GM23338 (cell line): ENCODE measurements at regions not wholly inside any gene's neighbourhood (a gene's known extent, or its start where the extent isn't known, plus 50 kb on each side); places are given as distances from the start of the nearest gene placed in this dataset.

Experiments
- ATAC-seq: fragments of 200-7000 bp; cut with Tn5 transposase; 3 replicates; pipeline ENCODE4 v1.9.1; 2020
- DNase-seq: peaks from one replicate; pipeline ENCODE4 v3.0.0-alpha.2; 2015; ENCODE audit warnings: low spot score
- H2AFZ ChIP-seq: fragments of 200-600 bp; sonication (generic); 2 replicates; pipeline ENCODE4 v1.8.0; 2016; ENCODE audit warnings: antibody characterized with exemption, mild to moderate bottlenecking, moderate library complexity
- H3F3A ChIP-seq: fragments of 200-600 bp; sonication (generic); replicated peaks from 2 replicates; pipeline ENCODE4 v1.8.0; 2017; ENCODE audit warnings: antibody characterized with exemption, mixed run types, low read depth
- H3K27ac ChIP-seq: fragments of 200-600 bp; sonication (generic); 2 replicates; pipeline ENCODE4 v1.6.1; 2016; ENCODE audit warnings: low read depth
- H3K27me3 ChIP-seq: fragments of 200-600 bp; sonication (generic); 2 replicates; pipeline ENCODE4 v1.8.0; 2016; ENCODE audit warnings: mild to moderate bottlenecking, mixed run types, moderate library complexity; ENCODE audit not compliant: insufficient read depth
- H3K36me3 ChIP-seq: fragments of 200-600 bp; sonication (generic); 2 replicates; pipeline ENCODE4 v1.8.0; 2016; ENCODE audit warnings: mild to moderate bottlenecking; ENCODE audit not compliant: insufficient read depth
- H3K4me1 ChIP-seq: fragments of 200-600 bp; sonication (generic); 2 replicates; pipeline ENCODE4 v1.8.0; 2016; ENCODE audit warnings: mild to moderate bottlenecking, moderate library complexity; ENCODE audit not compliant: insufficient read depth
- H3K4me2 ChIP-seq: fragments of 200-600 bp; sonication (generic); 2 replicates; pipeline ENCODE4 v1.7.1; 2017; ENCODE audit warnings: mixed run types
- H3K4me3 ChIP-seq: fragments of 200-600 bp; sonication (generic); 2 replicates; pipeline ENCODE4 v1.6.1; 2016; ENCODE audit warnings: mixed run types
- H3K79me2 ChIP-seq: fragments of 200-600 bp; sonication (generic); replicated peaks from 2 replicates; pipeline ENCODE4 v1.8.0; 2017; ENCODE audit warnings: mild to moderate bottlenecking; ENCODE audit not compliant: insufficient read depth
- H3K9me2 ChIP-seq: fragments of 200-600 bp; sonication (generic); 2 replicates; pipeline ENCODE4 v1.8.0; 2017; ENCODE audit not compliant: insufficient read depth
- H4K20me1 ChIP-seq: fragments of 200-600 bp; sonication (generic); replicated peaks from 2 replicates; pipeline ENCODE4 v1.8.0; 2017; ENCODE audit warnings: mild to moderate bottlenecking; ENCODE audit not compliant: insufficient read depth
- H3K27ac Mint-ChIP-seq: 2 replicates; pipeline ENCODE4 v1.8.0; 2020; ENCODE audit warnings: inconsistent platforms, mild to moderate bottlenecking, moderate library complexity, mixed read lengths
- H3K27me3 Mint-ChIP-seq: 3 replicates; pipeline ENCODE4 v1.8.0; 2022; ENCODE audit warnings: low read depth, mild to moderate bottlenecking, moderate library complexity, mixed read lengths, inconsistent platforms; ENCODE audit not compliant: insufficient read depth, poor library complexity
- H3K36me3 Mint-ChIP-seq: 3 replicates; pipeline ENCODE4 v1.8.0; 2021; ENCODE audit warnings: low read depth, mild to moderate bottlenecking, inconsistent platforms, moderate library complexity, mixed read lengths
- H3K4me1 Mint-ChIP-seq: 3 replicates; pipeline ENCODE4 v1.8.0; 2020; ENCODE audit warnings: mild to moderate bottlenecking, inconsistent platforms, mixed read lengths
- H3K4me3 Mint-ChIP-seq: 3 replicates; pipeline ENCODE4 v1.8.0; 2021; ENCODE audit warnings: moderate library complexity, mild to moderate bottlenecking, inconsistent platforms, mixed read lengths
- H3K9me3 Mint-ChIP-seq: 3 replicates; pipeline ENCODE4 v1.8.0; 2020; ENCODE audit warnings: moderate library complexity, mild to moderate bottlenecking, inconsistent platforms, mixed read lengths
- CREB1 ChIP-seq: fragments of 250-450 bp; sonication (Bioruptor Pico); IDR thresholded peaks from 2 replicates; pipeline ENCODE4 v1.5.0; 2020; ENCODE audit warnings: low read depth, mild to moderate bottlenecking, moderate library complexity
- EZH2 ChIP-seq: fragments of 200-600 bp; sonication (generic); IDR thresholded peaks from one replicate; pipeline ENCODE4 v1.8.0; 2017; ENCODE audit warnings: antibody characterized with exemption, mild to moderate bottlenecking, low read depth; ENCODE audit not compliant: unreplicated experiment
- EZH2phosphoT487 ChIP-seq: fragments of 200-600 bp; sonication (generic); IDR thresholded peaks from one replicate; pipeline ENCODE4 v1.8.1; 2018; ENCODE audit warnings: antibody characterized with exemption; ENCODE audit not compliant: unreplicated experiment
- JUNB ChIP-seq: IDR thresholded peaks from one replicate; pipeline ENCODE4 v1.6.1; 2016; ENCODE audit warnings: antibody characterized with exemption; ENCODE audit not compliant: unreplicated experiment
- POLR2AphosphoS5 ChIP-seq: IDR thresholded peaks from 2 replicates; pipeline ENCODE4 v1.6.1; 2016; ENCODE audit warnings: antibody characterized with exemption, low read depth
- STAT1 ChIP-seq: IDR thresholded peaks from one replicate; pipeline ENCODE4 v1.6.1; 2016; ENCODE audit warnings: antibody characterized with exemption; ENCODE audit not compliant: unreplicated experiment
- ZNF331 ChIP-seq: fragments of 250-450 bp; sonication (Bioruptor Pico); IDR thresholded peaks from 2 replicates; pipeline ENCODE4 v1.5.0; 2020; ENCODE audit warnings: low read depth, mild to moderate bottlenecking, moderate library complexity
- TF ChIP-seq, protein P1 (sequence below), 2 experiments: fragments of 200-600 bp in 1 of 2; sonication (generic) in 1 of 2; conservative IDR thresholded peaks; 2 replicates each; pipeline versions ENCODE4 v1.5.1 to v1.6.1; 2016 to 2017; ENCODE audit warnings: antibody characterized with exemption in 2 of 2, low read depth in 2 of 2, mild to moderate bottlenecking in 2 of 2, moderate library complexity in 1 of 2
- TF ChIP-seq, protein P2 (sequence below): IDR thresholded peaks from one replicate; pipeline ENCODE4 v1.6.1; 2018; ENCODE audit warnings: antibody characterized with exemption; ENCODE audit not compliant: unreplicated experiment
- TF ChIP-seq, protein P3 (sequence below): IDR thresholded peaks from 2 replicates; pipeline ENCODE4 v1.6.1; 2016; ENCODE audit warnings: antibody characterized with exemption

DNA sequence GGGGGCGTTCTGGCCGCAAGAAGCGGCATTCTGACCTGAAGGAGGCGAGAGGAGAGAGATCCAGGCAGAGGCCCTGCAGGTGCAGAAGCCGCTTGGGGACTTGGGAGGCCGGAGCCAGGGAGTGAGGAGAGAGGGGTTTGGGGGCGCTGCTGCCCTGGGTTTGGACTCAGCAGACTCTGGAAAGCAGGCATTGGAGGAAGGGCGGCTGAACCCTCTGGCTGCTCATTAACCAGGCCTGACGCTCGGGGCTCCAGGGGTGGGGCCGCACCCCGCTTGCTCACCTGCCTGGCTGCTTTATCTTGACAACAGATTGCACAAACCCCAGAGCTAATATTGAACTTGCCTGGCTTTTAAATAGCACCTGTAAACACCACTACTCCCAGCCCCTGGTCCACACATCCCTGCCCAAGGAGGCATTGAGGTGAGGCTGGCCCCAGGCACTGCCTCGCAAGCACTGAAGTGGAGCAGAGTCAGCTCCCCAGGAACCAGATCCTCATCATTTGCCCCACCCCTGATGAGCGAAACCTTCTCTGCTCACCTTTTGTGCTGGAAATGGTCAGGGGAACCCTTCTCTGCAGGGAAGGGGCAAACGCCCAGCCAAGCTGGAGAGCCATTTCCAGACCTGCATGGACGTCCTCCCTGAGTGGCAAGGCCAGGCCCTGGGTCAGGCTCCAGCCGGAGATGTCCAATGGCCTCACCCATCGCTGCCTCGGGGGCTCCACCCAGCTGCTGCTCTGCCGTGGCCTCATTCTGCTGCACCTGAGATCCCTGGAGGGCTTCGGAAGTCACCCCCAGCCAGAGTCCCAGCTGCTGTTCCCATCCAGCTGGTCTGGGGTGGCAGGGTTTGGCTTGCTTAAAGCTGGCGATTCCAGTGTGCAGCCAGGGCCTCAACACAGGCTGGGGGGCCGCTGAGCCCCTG, 190.2 kb upstream of the GSE1 start:
- peak; percentile 60 for ATAC-seq
- Histone ChIP-seq H3K9me2 (no peaks in the 10 kb centered on the region), H3K79me2 (no peaks in the 10 kb centered on the region), H3K36me3 (no peaks in the 10 kb centered on the region), H3K27ac (peak overlapping the region; percentile 19; the same call in 1 of the 2 replicates), H3K4me1 (peaks cover 15% of the 10 kb centered on the region; the same call in 1 of the 2 replicates), H2AFZ (no peak overlapping the region), H3F3A (no peaks in the 10 kb centered on the region), H4K20me1 (no peaks in the 10 kb centered on the region; the same call in 1 of the 2 replicates), H3K4me2 (no peak overlapping the region), H3K4me3 (no peak overlapping the region), H3K27me3 (no peaks in the 10 kb centered on the region)
- 0 out of 3 replicates have a peak overlapping the region, but pooled peaks have one; percentile 21 for H3K4me3 Mint-ChIP-seq
- no peaks in the 10 kb centered on the region for H3K36me3 Mint-ChIP-seq
- TF ChIP-seq, protein P1, sequence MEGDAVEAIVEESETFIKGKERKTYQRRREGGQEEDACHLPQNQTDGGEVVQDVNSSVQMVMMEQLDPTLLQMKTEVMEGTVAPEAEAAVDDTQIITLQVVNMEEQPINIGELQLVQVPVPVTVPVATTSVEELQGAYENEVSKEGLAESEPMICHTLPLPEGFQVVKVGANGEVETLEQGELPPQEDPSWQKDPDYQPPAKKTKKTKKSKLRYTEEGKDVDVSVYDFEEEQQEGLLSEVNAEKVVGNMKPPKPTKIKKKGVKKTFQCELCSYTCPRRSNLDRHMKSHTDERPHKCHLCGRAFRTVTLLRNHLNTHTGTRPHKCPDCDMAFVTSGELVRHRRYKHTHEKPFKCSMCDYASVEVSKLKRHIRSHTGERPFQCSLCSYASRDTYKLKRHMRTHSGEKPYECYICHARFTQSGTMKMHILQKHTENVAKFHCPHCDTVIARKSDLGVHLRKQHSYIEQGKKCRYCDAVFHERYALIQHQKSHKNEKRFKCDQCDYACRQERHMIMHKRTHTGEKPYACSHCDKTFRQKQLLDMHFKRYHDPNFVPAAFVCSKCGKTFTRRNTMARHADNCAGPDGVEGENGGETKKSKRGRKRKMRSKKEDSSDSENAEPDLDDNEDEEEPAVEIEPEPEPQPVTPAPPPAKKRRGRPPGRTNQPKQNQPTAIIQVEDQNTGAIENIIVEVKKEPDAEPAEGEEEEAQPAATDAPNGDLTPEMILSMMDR (conservative IDR thresholded peaks at IDR 0.05; ENCODE audit: low read depth in 2 of 2): peak in 1 of 2 experiments; percentile 59; a peak in 2 of 4 replicates
- no peak for TF ChIP-seq JUNB
- peaks cover 26% of the 10 kb centered on the region for H3K27me3 Mint-ChIP-seq
- DNase-seq: peak; percentile 75
- peaks cover 29% of the 10 kb centered on the region for H3K4me1 Mint-ChIP-seq
- H3K9me3 Mint-ChIP-seq: no peaks in the 10 kb centered on the region; the same call in 2 of the 3 replicates
- peak overlapping the region; percentile 80; the same call in 1 of the 2 replicates for H3K27ac Mint-ChIP-seq

DNA sequence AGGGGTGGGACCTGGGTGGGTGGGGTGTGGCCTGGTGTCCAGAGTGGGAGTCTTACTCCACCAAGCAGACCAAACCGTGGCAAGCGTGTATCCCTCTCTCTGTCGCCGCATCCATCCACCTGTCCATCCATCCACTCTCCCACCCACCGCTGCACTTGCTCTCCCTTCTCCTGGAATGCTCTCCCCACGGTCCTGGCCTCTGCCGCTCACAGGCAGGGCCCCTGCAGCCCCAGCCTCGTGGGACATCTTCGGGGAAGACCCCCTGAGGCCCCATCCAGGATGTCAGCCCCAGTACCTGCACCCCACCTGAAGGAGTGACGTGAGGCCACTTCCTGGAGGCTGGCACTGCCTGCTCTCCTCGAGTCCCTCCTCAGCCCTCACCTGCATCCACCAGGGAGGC, 189.5 kb upstream of the GSE1 start:
- no peak overlapping the region for H3K4me3 Mint-ChIP-seq
- Histone ChIP-seq H3K36me3 (no peaks in the 10 kb centered on the region), H3K9me2 (no peaks in the 10 kb centered on the region), H3K79me2 (no peaks in the 10 kb centered on the region), H3K4me2 (no peak overlapping the region), H3F3A (no peaks in the 10 kb centered on the region), H3K4me1 (peaks cover 15% of the 10 kb centered on the region; the same call in 1 of the 2 replicates), H3K27me3 (no peaks in the 10 kb centered on the region), H2AFZ (no peak overlapping the region), H3K4me3 (no peak overlapping the region), H4K20me1 (no peaks in the 10 kb centered on the region; the same call in 1 of the 2 replicates), H3K27ac (no peak overlapping the region)
- no peak overlapping the region for H3K27ac Mint-ChIP-seq
- H3K9me3 Mint-ChIP-seq: no peaks in the 10 kb centered on the region; the same call in 2 of the 3 replicates
- DNase-seq (no peak), ATAC-seq (no peak)
- no peaks in the 10 kb centered on the region for H3K36me3 Mint-ChIP-seq
- peaks cover 24% of the 10 kb centered on the region for H3K27me3 Mint-ChIP-seq
- peaks cover 25% of the 10 kb centered on the region for H3K4me1 Mint-ChIP-seq
- TF ChIP-seq EZH2phosphoT487: no peak
- TF ChIP-seq, protein P1 (conservative IDR thresholded peaks at IDR 0.05; ENCODE audit: low read depth in 2 of 2): no peak
- no peak for TF ChIP-seq CREB1 (CRISPR knock-in tag)
- no peak for TF ChIP-seq EZH2
- TF ChIP-seq, protein P2, sequence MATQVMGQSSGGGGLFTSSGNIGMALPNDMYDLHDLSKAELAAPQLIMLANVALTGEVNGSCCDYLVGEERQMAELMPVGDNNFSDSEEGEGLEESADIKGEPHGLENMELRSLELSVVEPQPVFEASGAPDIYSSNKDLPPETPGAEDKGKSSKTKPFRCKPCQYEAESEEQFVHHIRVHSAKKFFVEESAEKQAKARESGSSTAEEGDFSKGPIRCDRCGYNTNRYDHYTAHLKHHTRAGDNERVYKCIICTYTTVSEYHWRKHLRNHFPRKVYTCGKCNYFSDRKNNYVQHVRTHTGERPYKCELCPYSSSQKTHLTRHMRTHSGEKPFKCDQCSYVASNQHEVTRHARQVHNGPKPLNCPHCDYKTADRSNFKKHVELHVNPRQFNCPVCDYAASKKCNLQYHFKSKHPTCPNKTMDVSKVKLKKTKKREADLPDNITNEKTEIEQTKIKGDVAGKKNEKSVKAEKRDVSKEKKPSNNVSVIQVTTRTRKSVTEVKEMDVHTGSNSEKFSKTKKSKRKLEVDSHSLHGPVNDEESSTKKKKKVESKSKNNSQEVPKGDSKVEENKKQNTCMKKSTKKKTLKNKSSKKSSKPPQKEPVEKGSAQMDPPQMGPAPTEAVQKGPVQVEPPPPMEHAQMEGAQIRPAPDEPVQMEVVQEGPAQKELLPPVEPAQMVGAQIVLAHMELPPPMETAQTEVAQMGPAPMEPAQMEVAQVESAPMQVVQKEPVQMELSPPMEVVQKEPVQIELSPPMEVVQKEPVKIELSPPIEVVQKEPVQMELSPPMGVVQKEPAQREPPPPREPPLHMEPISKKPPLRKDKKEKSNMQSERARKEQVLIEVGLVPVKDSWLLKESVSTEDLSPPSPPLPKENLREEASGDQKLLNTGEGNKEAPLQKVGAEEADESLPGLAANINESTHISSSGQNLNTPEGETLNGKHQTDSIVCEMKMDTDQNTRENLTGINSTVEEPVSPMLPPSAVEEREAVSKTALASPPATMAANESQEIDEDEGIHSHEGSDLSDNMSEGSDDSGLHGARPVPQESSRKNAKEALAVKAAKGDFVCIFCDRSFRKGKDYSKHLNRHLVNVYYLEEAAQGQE: no peak
- TF ChIP-seq, protein P3, sequence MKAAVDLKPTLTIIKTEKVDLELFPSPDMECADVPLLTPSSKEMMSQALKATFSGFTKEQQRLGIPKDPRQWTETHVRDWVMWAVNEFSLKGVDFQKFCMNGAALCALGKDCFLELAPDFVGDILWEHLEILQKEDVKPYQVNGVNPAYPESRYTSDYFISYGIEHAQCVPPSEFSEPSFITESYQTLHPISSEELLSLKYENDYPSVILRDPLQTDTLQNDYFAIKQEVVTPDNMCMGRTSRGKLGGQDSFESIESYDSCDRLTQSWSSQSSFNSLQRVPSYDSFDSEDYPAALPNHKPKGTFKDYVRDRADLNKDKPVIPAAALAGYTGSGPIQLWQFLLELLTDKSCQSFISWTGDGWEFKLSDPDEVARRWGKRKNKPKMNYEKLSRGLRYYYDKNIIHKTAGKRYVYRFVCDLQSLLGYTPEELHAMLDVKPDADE: no peak
- TF ChIP-seq STAT1: no peak
- TF ChIP-seq POLR2AphosphoS5: no peak
- no peak for TF ChIP-seq ZNF331 (CRISPR knock-in tag)
